ENCODE measurements at regions not wholly inside any gene's neighbourhood (a gene's known extent, or its start where the extent isn't known, plus 50 kb on each side); places are given as distances from the start of the nearest gene placed in this dataset.
A peak's percentile ranks its signal among the peaks of the same experiment; 100 is the strongest.
"Not testable (repeated sequence)": the region's sequence is repeated elsewhere in the genome, so short reads cannot be mapped to it uniquely, and the experiment has no call there.

- H3K36me3 ChIP-seq (ENCODE audit: insufficient read depth, low read length); H3K4me3 Mint-ChIP-seq; H3K27me3 Mint-ChIP-seq; H3K4me3 ChIP-seq (ENCODE audit: low read length); H3K9me3 ChIP-seq (ENCODE audit: low read length); DNase-seq; H3K27me3 ChIP-seq (ENCODE audit: insufficient read depth, low read length, poor library complexity, severe bottlenecking); POLR2A ChIA-PET; H3K27ac ChIP-seq (ENCODE audit: low read depth, low read length); CTCF ChIA-PET; H3K4me1 Mint-ChIP-seq; H3K4me1 ChIP-seq (ENCODE audit: insufficient read depth, low read length); H3K27ac Mint-ChIP-seq; H3K36me3 Mint-ChIP-seq: not testable (repeated sequence)
- peaks cover 0 to 26% (median 17%) of the 10 kb centered on the region in 5 donors for H3K9me3 Mint-ChIP-seq
Observed at GRCh38 chr9:65384066-65384465, 99.1 kb upstream of the FOXD4L5 start.

GRCh38 chr9:65383646-65384045 is 98.6 kb upstream of the FOXD4L5 start:
- POLR2A ChIA-PET; H3K27me3 ChIP-seq (ENCODE audit: insufficient read depth, low read length, poor library complexity, severe bottlenecking): not testable (repeated sequence)

DNA sequence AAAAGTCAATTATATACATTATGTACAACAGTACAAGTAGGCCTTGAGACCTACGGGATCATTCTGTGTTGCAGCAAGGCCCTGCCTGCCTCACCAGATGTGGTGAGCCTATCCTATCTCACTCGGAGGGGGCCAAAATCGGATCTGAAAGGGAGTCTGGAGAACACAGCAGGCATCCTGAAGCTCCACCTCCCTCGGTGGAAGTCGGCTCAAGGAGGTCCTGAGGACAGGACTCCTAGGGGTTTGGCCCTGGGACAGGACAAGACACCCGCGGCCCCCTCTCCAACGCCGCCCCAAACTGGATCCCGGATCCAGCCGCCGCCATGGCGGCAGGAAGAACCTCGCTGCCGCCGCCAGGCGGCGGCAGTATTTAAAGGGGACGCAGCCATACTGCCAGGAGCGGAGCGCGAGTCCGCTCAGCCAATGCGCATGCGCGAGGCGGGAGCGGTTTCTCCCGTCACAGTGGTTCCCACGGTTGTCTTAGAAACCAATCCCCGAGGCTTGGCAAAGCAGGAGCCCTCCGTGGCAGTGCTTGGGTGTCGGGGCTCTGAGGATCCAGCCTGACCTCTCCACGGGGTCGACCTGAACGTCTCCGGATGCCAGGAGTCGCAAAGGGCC is 97.8 kb upstream of the FOXD4L5 start:
- H3K9me3 ChIP-seq (ENCODE audit: low read length); POLR2A ChIA-PET; H3K27ac ChIP-seq (ENCODE audit: low read depth, low read length); H3K4me3 ChIP-seq (ENCODE audit: low read length); H3K27me3 ChIP-seq (ENCODE audit: insufficient read depth, low read length, poor library complexity, severe bottlenecking); H3K36me3 Mint-ChIP-seq; H3K4me1 ChIP-seq (ENCODE audit: insufficient read depth, low read length); H3K27ac Mint-ChIP-seq; H3K4me1 Mint-ChIP-seq; H3K36me3 ChIP-seq (ENCODE audit: insufficient read depth, low read length); H3K27me3 Mint-ChIP-seq; H3K4me3 Mint-ChIP-seq; CTCF ChIA-PET; DNase-seq: not testable (repeated sequence)
- peaks cover 0 to 21% (median 15%) of the 10 kb centered on the region in 5 donors for H3K9me3 Mint-ChIP-seq

More at GRCh38 chr9:65383646-65384045, 98.6 kb upstream of the FOXD4L5 start:
- H3K4me3 ChIP-seq (ENCODE audit: low read length); H3K36me3 Mint-ChIP-seq; H3K4me1 Mint-ChIP-seq; DNase-seq; CTCF ChIA-PET; H3K9me3 ChIP-seq (ENCODE audit: low read length); H3K27ac ChIP-seq (ENCODE audit: low read depth, low read length); H3K27me3 Mint-ChIP-seq; H3K4me1 ChIP-seq (ENCODE audit: insufficient read depth, low read length); H3K4me3 Mint-ChIP-seq; H3K36me3 ChIP-seq (ENCODE audit: insufficient read depth, low read length): not testable (repeated sequence)
- peaks cover 0 to 24% (median 17%) of the 10 kb centered on the region in 5 donors for H3K9me3 Mint-ChIP-seq
- peak overlapping the region in 3 of 8 donors; percentile 11 to 70 (median 19) for H3K27ac Mint-ChIP-seq
